COR-L47 (cell line): ENCODE measurements at regions not wholly inside any gene's neighbourhood (a gene's known extent, or its start where the extent isn't known, plus 50 kb on each side); places are given as distances from the start of the nearest gene placed in this dataset.
"Not testable (repeated sequence)": the region's sequence is repeated elsewhere in the genome, so short reads cannot be mapped to it uniquely, and the experiment has no call there.

Experiments used
- DNase-seq: peaks from one replicate; lab custom pipeline; 2025; lab: John Stamatoyannopoulos, UW

DNA sequence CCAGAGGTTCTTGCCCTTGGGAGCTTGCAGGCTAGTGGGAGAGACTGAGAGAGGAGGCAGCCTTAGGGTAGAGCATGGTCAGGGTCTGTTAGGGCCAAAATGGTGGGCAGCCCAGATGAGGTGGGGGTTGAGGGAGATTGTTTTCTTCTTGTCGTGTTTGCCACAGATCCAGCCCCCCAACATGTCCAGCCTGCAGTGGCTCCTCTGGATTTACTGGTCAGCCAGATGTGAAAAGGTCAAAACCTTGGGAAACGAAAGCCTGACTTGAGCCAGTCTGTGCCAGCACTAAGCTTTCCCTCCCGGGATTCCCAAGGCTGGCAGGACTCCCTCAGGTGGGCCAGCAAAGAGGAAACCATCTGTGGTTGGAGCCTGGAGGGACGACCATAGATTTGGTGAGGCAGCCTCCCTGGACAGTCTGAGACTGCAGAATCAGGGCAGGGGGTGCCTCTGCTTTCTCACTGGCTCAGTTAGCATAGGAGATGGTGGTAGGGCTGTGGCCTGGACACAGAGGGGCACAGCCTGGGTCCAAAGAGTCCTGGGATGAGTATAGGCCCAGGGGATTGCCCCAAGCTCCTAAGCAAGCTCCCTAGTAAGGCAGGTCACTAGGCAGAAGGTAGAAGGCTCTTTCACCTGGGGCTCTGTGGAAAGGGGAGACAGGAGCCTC, 51.2 kb upstream of the PRR23C start:
- no peak for DNase-seq

GRCh38 chr3:139096670-139097069, 52.0 kb upstream of the PRR23C start:
- DNase-seq = no peak

DNA sequence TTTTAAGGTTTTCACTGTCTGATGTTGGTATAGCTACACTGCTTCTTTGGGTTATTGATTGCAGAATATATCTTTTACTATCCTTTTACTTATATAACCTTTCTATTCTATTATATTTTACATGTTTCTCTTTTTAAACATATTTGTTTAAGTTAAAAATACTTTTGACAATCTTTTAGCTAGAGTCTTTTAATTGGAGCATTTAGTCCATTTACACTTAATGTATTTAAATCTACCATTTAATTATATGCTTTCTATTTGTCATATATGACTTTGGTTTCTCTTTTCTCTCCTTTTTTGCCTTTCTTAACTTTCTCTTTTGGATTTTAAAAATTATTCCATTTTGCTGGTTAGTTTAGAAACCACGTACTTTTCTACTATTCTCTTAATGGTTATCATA, 53.7 kb upstream of the PRR23C start:
- no peak for DNase-seq

GRCh38 chr3:139099968-139100817, 55.5 kb upstream of the PRR23C start:
- no peak for DNase-seq

- DNase-seq = no peak
Measured at GRCh38 chr3:139100821-139101220, 56.1 kb upstream of the PRR23C start.

DNA sequence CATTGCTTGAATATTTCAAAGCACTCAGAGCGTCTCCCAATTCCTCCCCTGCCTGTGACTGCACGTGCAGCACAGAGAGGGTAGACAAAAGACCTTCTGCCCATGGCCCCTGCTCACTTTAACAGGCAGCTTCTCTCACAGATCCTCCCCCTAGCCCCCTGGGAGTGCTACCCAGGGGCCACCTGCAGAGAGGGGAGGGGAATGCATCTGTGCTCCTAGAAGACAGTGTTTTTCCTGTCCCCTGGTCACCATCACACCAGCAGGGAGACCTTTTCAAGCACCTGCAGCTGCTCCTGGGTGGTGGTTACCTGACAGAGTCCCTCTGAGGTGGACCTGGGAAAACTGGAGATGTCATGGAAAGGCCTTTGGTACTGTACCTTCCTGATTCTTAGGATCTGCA, 56.7 kb upstream of the PRR23C start:
- no peak for DNase-seq

- no peak for DNase-seq
Measured at GRCh38 chr3:139103484-139103883, 58.8 kb upstream of the PRR23C start.

- DNase-seq = no peak
Measured at GRCh38 chr3:139104062-139104461, 59.4 kb upstream of the PRR23C start.

DNA sequence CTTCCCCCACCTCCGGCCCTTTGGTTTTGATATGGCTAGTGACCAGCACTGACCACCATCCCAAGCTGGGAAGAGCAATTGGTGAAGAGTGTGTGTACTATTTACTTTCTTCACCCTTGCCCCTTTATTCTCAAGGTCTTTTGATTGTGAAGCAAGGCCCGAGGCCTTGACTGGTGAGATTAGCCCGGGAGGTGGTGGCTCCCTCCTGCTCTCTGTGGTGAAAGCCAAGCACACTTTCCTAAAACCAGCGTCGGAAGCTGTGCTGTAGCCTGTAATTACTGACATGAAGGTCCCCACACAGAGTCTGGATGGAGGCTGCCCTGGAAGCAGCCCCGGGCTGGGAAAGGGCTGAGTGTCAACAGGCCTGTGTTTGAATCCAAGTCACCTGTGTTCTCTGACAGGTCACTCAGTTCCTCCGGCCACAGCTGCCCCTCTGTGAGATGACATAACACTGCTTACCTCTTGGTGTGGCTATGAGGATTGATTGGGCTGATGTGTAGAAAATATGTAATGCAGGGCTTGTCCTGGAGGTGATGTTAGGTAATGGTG, 60.5 kb upstream of the PRR23C start:
- no peak for DNase-seq

GRCh38 chr3:139106013-139106932, 61.6 kb upstream of the PRR23C start:
- no peak for DNase-seq

GRCh38 chr3:139107424-139108252, 62.9 kb upstream of the PRR23C start:
- DNase-seq = no peak

GRCh38 chr3:139108253-139108969, 63.7 kb upstream of the PRR23C start:
- no peak for DNase-seq

DNA sequence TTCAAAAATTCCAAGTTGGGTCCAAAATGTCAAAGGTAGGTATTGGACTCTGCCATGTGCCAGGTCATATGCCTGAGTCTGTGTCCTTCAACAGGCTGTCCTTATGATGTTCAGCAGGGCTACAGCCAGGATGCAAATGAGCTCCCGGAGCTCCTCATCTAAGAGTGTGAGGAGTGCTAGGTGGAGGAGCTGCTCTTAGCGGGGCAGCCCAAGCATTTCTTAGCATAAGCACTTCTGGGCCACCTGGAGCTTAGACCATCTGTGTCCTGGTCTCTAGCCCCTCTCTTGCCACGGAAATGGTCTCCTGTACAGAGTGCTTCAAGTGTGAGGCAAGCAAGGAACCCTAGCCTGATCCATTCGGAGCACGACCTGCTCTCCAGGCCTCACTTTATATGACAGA, 64.6 kb upstream of the PRR23C start:
- DNase-seq = no peak

GRCh38 chr3:139110072-139110830, 65.6 kb upstream of the PRR23C start:
- DNase-seq = no peak

GRCh38 chr3:139110929-139111328, 66.2 kb upstream of the PRR23C start:
- not testable (repeated sequence) for DNase-seq

DNA sequence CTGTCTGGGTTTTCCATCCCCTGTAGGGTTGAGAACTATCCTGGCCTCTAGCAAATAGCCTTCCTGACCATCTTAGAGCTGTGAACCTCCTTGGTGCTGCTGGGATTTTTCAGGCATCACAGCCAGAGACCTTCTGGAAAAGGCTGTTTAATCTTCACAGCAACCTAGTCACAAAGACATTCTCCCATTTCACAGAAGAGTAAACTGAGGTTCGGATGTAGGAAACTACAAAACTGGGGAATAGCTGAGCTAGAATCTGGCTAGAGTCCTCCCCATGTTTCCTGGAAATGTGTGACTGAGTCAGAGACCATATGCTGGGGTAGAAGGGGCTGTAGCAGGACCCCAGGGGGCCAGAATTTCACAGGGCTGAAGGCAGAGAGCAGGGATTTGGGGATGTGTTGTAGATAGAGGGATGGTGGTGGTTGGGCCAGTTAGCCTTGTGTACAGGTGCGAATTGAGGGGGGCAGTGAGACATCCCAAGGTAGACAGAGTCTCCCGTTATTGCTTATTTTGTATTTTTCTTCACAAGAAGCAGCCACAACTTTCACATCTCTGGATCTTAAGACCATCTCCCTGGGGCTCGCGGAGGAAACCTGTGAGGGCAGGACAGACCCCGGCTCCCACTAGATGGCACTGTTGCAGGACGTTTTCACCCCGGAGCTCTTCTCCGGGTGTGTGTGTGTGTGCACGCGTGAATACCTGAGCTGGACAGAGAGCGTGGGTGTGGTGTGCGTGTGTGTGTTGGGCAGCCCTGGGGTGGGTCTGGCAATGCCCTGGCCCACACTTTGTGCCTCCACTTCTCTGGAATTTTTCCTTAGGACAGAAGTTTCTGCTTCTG, 66.9 kb upstream of the PRR23C start:
- DNase-seq = peak; percentile 65

GRCh38 chr3:139112230-139112558, 67.5 kb upstream of the PRR23C start:
- DNase-seq = no peak

GRCh38 chr3:139113231-139113992, 68.7 kb upstream of the PRR23C start:
- no peak for DNase-seq
